ENCODE measurements at regions not wholly inside any gene's neighbourhood (a gene's known extent, or its start where the extent isn't known, plus 50 kb on each side); places are given as distances from the start of the nearest gene placed in this dataset.

DNA sequence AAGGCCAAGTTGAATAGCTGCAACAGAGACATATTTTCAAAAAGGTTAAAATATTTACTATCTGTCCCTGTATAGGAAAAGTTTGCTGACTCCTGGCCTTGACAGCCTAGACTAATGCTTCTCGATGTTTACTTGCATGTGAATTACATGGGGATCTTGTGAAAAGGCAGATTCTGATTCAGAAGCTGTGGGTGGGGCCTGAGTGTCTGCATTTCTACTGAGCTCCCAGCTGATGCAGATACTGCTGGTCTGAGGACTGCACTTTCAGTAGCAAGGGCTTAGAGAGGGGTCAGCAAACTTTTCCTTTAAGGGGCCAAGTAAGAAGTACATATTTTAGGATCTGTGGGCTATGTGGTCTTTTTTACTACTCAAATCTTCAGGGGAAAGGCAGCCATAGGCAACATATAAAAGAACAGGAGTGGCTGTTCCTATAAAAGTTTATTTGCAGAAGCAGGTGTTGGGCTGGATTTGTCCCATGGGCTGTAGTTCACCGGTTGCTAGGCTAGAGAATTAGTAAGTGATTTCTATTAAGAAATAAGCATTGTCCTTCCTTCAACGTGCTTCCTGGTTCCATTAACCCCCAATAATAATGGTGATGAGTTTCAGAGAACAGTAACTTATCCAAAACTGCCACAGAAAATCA, 97.2 kb upstream of the PDE5A start:
- no peak for DNase-seq (ENCODE audit: low spot score)
- no peak for TF ChIP-seq FOXA2 (IDR thresholded peaks at IDR 0.05)
- no peak for TF ChIP-seq GABPA (IDR thresholded peaks at IDR 0.05 in 1 of 2, conservative IDR thresholded peaks at IDR 0.05 in 1 of 2)
- TF ChIP-seq, protein P1, sequence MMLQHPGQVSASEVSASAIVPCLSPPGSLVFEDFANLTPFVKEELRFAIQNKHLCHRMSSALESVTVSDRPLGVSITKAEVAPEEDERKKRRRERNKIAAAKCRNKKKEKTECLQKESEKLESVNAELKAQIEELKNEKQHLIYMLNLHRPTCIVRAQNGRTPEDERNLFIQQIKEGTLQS (IDR thresholded peaks at IDR 0.05): no peak
- WGBS: 59% methylated on average over 3 of the region's 3 CpGs
- no peaks in the 10 kb centered on the region for H3K27me3 ChIP-seq (ENCODE audit: control insufficient read depth in 4 of 4, insufficient read depth in 4 of 4, low read length in 3 of 4)
- H3K36me3 ChIP-seq (ENCODE audit: control insufficient read depth in 4 of 4, insufficient read depth in 3 of 4, low read depth in 1 of 4, low read length in 3 of 4): no peaks in the 10 kb centered on the region
- H3K4me3 ChIP-seq (ENCODE audit: low read depth in 1 of 3, low read length in 3 of 3): no peak overlapping the region
- no peak overlapping the region for H3K27ac ChIP-seq (ENCODE audit: low read depth in 1 of 2, low read length in 2 of 2)
- H3K4me1 ChIP-seq (ENCODE audit: control insufficient read depth in 4 of 4, insufficient read depth in 4 of 4, low read length in 3 of 4): peaks cover 0 to 9% (median 1%) of the 10 kb centered on the region in 4 donors
- H3K9ac ChIP-seq (ENCODE audit: low read depth in 1 of 2, low read length in 2 of 2): no peak overlapping the region
- H3K9me3 ChIP-seq (ENCODE audit: control insufficient read depth in 4 of 4, low read length in 3 of 4): no peaks in the 10 kb centered on the region

DNA sequence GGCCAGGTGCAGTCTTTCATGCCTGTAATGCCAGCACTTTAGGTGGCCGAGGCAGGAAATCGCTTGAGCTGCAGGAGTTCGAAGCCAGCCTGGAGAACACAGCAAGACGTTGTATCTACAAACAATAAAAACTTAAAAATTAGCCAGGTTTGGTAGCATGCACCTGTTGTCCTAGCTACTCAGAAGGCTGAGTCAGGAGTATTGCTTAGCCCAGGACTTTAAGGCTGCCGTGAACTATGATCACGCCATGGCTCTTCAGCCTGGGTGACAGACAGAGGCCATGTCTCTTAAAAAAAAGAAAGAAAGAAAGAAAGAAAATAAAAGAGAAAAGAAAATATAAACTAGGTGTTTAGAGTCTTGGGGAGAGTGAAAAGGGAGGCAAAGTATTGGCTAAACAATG, 96.4 kb upstream of the PDE5A start:
- DNase-seq (ENCODE audit: low spot score): no peak
- Histone ChIP-seq H3K36me3 (ENCODE audit: control insufficient read depth in 4 of 4, insufficient read depth in 3 of 4, low read depth in 1 of 4, low read length in 3 of 4) (no peaks in the 10 kb centered on the region), H3K4me3 (ENCODE audit: low read depth in 1 of 3, low read length in 3 of 3) (no peak overlapping the region), H3K4me1 (ENCODE audit: control insufficient read depth in 4 of 4, insufficient read depth in 4 of 4, low read length in 3 of 4) (peaks cover 0 to 9% (median 1%) of the 10 kb centered on the region in 4 donors), H3K27ac (ENCODE audit: low read depth in 1 of 2, low read length in 2 of 2) (no peak overlapping the region), H3K9me3 (ENCODE audit: control insufficient read depth in 4 of 4, low read length in 3 of 4) (peaks cover 0 to 2% (median under 1%) of the 10 kb centered on the region in 4 donors), H3K9ac (ENCODE audit: low read depth in 1 of 2, low read length in 2 of 2) (no peak overlapping the region), H3K27me3 (ENCODE audit: control insufficient read depth in 4 of 4, insufficient read depth in 4 of 4, low read length in 3 of 4) (no peaks in the 10 kb centered on the region)
- 79% methylated on average over 6 of the region's 6 CpGs for WGBS
- no peak for TF ChIP-seq NR2F2 (IDR thresholded peaks at IDR 0.05)
- TF ChIP-seq GABPA (IDR thresholded peaks at IDR 0.05 in 1 of 2, conservative IDR thresholded peaks at IDR 0.05 in 1 of 2): no peak
- no peak for TF ChIP-seq JUND (IDR thresholded peaks at IDR 0.05)
- no peak for TF ChIP-seq TAF1 (conservative IDR thresholded peaks at IDR 0.05)
- TF ChIP-seq, protein P2, sequence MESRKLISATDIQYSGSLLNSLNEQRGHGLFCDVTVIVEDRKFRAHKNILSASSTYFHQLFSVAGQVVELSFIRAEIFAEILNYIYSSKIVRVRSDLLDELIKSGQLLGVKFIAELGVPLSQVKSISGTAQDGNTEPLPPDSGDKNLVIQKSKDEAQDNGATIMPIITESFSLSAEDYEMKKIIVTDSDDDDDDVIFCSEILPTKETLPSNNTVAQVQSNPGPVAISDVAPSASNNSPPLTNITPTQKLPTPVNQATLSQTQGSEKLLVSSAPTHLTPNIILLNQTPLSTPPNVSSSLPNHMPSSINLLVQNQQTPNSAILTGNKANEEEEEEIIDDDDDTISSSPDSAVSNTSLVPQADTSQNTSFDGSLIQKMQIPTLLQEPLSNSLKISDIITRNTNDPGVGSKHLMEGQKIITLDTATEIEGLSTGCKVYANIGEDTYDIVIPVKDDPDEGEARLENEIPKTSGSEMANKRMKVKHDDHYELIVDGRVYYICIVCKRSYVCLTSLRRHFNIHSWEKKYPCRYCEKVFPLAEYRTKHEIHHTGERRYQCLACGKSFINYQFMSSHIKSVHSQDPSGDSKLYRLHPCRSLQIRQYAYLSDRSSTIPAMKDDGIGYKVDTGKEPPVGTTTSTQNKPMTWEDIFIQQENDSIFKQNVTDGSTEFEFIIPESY (IDR thresholded peaks at IDR 0.05): no peak
- TF ChIP-seq, protein P3, sequence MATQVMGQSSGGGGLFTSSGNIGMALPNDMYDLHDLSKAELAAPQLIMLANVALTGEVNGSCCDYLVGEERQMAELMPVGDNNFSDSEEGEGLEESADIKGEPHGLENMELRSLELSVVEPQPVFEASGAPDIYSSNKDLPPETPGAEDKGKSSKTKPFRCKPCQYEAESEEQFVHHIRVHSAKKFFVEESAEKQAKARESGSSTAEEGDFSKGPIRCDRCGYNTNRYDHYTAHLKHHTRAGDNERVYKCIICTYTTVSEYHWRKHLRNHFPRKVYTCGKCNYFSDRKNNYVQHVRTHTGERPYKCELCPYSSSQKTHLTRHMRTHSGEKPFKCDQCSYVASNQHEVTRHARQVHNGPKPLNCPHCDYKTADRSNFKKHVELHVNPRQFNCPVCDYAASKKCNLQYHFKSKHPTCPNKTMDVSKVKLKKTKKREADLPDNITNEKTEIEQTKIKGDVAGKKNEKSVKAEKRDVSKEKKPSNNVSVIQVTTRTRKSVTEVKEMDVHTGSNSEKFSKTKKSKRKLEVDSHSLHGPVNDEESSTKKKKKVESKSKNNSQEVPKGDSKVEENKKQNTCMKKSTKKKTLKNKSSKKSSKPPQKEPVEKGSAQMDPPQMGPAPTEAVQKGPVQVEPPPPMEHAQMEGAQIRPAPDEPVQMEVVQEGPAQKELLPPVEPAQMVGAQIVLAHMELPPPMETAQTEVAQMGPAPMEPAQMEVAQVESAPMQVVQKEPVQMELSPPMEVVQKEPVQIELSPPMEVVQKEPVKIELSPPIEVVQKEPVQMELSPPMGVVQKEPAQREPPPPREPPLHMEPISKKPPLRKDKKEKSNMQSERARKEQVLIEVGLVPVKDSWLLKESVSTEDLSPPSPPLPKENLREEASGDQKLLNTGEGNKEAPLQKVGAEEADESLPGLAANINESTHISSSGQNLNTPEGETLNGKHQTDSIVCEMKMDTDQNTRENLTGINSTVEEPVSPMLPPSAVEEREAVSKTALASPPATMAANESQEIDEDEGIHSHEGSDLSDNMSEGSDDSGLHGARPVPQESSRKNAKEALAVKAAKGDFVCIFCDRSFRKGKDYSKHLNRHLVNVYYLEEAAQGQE (IDR thresholded peaks at IDR 0.05): no peak
- TF ChIP-seq, protein P4, sequence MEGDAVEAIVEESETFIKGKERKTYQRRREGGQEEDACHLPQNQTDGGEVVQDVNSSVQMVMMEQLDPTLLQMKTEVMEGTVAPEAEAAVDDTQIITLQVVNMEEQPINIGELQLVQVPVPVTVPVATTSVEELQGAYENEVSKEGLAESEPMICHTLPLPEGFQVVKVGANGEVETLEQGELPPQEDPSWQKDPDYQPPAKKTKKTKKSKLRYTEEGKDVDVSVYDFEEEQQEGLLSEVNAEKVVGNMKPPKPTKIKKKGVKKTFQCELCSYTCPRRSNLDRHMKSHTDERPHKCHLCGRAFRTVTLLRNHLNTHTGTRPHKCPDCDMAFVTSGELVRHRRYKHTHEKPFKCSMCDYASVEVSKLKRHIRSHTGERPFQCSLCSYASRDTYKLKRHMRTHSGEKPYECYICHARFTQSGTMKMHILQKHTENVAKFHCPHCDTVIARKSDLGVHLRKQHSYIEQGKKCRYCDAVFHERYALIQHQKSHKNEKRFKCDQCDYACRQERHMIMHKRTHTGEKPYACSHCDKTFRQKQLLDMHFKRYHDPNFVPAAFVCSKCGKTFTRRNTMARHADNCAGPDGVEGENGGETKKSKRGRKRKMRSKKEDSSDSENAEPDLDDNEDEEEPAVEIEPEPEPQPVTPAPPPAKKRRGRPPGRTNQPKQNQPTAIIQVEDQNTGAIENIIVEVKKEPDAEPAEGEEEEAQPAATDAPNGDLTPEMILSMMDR (IDR thresholded peaks at IDR 0.05; ENCODE audit: low read depth, low read length, missing input control): no peak
